Left kidney (tissue), 1 donor: ENCODE measurements at regions not wholly inside any gene's neighbourhood (a gene's known extent, or its start where the extent isn't known, plus 50 kb on each side); places are given as distances from the start of the nearest gene placed in this dataset.
"Not testable (repeated sequence)": the region's sequence is repeated elsewhere in the genome, so short reads cannot be mapped to it uniquely, and the experiment has no call there.

Source experiments
- DNase-seq: peaks from one replicate; pipeline ENCODE4 v3.0.0-alpha.2; 2013

GRCh38 chr2:87677421-87677923 lies 70.4 kb upstream of the PLGLB2 start:
- DNase-seq, result not testable (repeated sequence)

- not testable (repeated sequence) for DNase-seq
Observed at GRCh38 chr2:87678742-87679173, 69.1 kb upstream of the PLGLB2 start.

- not testable (repeated sequence) for DNase-seq
Observed at GRCh38 chr2:87679950-87680349, 67.9 kb upstream of the PLGLB2 start.

- DNase-seq, result not testable (repeated sequence)
Observed at GRCh38 chr2:87680691-87681090, 67.2 kb upstream of the PLGLB2 start.

GRCh38 chr2:87683451-87683850 lies 64.4 kb upstream of the PLGLB2 start:
- not testable (repeated sequence) for DNase-seq

GRCh38 chr2:87683961-87684360 lies 63.9 kb upstream of the PLGLB2 start:
- not testable (repeated sequence) for DNase-seq

- not testable (repeated sequence) for DNase-seq
Observed at GRCh38 chr2:87685558-87685957, 62.3 kb upstream of the PLGLB2 start.

GRCh38 chr2:87686873-87687549 lies 60.9 kb upstream of the PLGLB2 start:
- DNase-seq, result not testable (repeated sequence)

GRCh38 chr2:87687550-87688270 lies 60.2 kb upstream of the PLGLB2 start:
- not testable (repeated sequence) for DNase-seq

GRCh38 chr2:87691899-87692592 lies 55.8 kb upstream of the PLGLB2 start:
- DNase-seq, result not testable (repeated sequence)

- DNase-seq, result not testable (repeated sequence)
Observed at GRCh38 chr2:87692914-87693313, 55.0 kb upstream of the PLGLB2 start.

- DNase-seq, result not testable (repeated sequence)
Observed at GRCh38 chr2:87693882-87694281, 54.0 kb upstream of the PLGLB2 start.

- not testable (repeated sequence) for DNase-seq
Observed at GRCh38 chr2:87695596-87696323, 52.1 kb upstream of the PLGLB2 start.
